Endothelial cell (in vitro differentiated cells): ENCODE measurements at regions not wholly inside any gene's neighbourhood (a gene's known extent, or its start where the extent isn't known, plus 50 kb on each side); places are given as distances from the start of the nearest gene placed in this dataset.
"Not testable (repeated sequence)": the region's sequence is repeated elsewhere in the genome, so short reads cannot be mapped to it uniquely, and the experiment has no call there.

Source experiments
- DNase-seq: peaks from one replicate; pipeline ENCODE4 v3.0.0; 2021; ENCODE audit warnings: low spot score
- H3K27ac Mint-ChIP-seq: one replicate; pipeline ENCODE4 v1.8.0; 2021; ENCODE audit warnings: mixed read lengths, inconsistent platforms; ENCODE audit not compliant: unreplicated experiment
- H3K27me3 Mint-ChIP-seq: one replicate; pipeline ENCODE4 v1.8.0; 2021; ENCODE audit warnings: mild to moderate bottlenecking, moderate library complexity, mixed read lengths, inconsistent platforms; ENCODE audit not compliant: unreplicated experiment
- H3K36me3 Mint-ChIP-seq: one replicate; pipeline ENCODE4 v1.8.0; 2021; ENCODE audit warnings: mild to moderate bottlenecking, low read depth, mixed read lengths, inconsistent platforms; ENCODE audit not compliant: unreplicated experiment
- H3K4me1 Mint-ChIP-seq: one replicate; pipeline ENCODE4 v1.8.0; 2021; ENCODE audit warnings: mild to moderate bottlenecking, mixed read lengths, inconsistent platforms; ENCODE audit not compliant: unreplicated experiment
- H3K4me3 Mint-ChIP-seq: one replicate; pipeline ENCODE4 v1.8.0; 2021; ENCODE audit warnings: mild to moderate bottlenecking, mixed read lengths, inconsistent platforms; ENCODE audit not compliant: unreplicated experiment
- H3K9me3 Mint-ChIP-seq: one replicate; pipeline ENCODE4 v1.8.0; 2021; ENCODE audit warnings: mixed read lengths, inconsistent platforms; ENCODE audit not compliant: unreplicated experiment
- TF ChIP-seq, protein P1 (sequence below): fragments of 200-600 bp; sonication (generic); IDR thresholded peaks from one replicate; pipeline ENCODE4 v1.5.0; 2021; ENCODE audit warnings: antibody characterized with exemption; ENCODE audit not compliant: unreplicated experiment

DNA sequence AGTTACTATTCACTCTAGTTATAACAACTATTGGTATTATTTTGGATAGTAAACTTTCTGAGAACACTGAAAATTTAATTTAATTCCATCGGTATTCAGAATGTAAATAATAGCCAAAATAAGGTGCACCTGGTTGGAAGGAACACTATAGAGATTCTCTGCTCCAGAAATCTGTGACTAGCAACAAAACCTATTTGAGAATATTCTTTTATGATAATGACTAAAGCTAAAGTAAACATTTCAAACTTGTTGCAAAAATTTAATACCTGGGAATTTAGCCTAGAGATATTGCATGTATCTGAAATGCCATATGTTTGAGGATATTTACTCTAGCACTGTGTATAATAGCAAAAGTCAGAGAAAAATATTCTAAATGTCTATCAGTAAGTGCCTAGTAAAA is 144.1 kb downstream of the PLK2 start:
- no peaks in the 10 kb centered on the region for H3K36me3 Mint-ChIP-seq
- no peak overlapping the region for H3K27ac Mint-ChIP-seq
- no peaks in the 10 kb centered on the region for H3K27me3 Mint-ChIP-seq
- no peak for DNase-seq
- H3K4me1 Mint-ChIP-seq: peaks cover 9% of the 10 kb centered on the region
- H3K9me3 Mint-ChIP-seq: no peaks in the 10 kb centered on the region
- H3K4me3 Mint-ChIP-seq: no peak overlapping the region
- TF ChIP-seq, protein P1, sequence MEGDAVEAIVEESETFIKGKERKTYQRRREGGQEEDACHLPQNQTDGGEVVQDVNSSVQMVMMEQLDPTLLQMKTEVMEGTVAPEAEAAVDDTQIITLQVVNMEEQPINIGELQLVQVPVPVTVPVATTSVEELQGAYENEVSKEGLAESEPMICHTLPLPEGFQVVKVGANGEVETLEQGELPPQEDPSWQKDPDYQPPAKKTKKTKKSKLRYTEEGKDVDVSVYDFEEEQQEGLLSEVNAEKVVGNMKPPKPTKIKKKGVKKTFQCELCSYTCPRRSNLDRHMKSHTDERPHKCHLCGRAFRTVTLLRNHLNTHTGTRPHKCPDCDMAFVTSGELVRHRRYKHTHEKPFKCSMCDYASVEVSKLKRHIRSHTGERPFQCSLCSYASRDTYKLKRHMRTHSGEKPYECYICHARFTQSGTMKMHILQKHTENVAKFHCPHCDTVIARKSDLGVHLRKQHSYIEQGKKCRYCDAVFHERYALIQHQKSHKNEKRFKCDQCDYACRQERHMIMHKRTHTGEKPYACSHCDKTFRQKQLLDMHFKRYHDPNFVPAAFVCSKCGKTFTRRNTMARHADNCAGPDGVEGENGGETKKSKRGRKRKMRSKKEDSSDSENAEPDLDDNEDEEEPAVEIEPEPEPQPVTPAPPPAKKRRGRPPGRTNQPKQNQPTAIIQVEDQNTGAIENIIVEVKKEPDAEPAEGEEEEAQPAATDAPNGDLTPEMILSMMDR: no peak

DNA sequence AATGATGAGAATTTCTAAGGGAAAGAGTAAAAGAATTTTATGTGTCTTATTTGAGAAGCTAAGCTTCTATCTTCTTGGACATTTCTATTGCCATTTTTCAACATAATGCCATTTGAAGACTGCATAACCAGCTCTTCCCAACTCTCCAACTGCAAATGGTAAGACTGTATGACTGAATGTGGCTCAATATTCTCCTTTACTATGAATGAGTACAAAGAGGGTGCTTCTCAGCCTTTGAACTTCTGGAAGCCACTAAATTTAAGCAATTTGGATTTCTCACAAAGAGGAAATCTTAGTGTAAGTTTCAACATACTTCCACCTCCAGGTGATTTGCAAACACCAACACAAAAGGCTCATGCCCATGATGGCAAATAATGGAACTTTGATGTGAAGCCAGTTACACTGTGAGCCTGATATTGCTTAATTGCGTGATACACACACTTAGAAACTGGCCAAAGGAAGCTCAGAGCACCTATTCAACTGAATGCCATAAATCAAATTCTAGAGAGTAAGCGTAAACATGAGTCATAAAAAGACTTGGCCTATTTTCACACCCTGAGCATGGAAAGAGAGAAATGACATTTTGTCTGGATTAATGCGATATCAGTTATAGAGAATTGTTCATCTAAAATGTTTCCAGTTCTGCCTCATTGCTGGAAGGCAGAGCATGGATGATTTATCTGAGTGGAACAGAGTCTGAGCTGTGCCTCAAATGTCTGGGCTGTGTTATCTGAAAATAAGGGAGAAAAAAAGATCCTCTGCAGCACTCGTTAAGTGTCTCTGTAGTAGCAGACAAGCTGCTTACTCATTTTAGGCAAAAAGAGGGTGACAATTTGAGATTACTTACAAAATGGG is 145.3 kb downstream of the PLK2 start:
- H3K4me1 Mint-ChIP-seq: peaks cover 7% of the 10 kb centered on the region
- H3K9me3 Mint-ChIP-seq: no peaks in the 10 kb centered on the region
- H3K36me3 Mint-ChIP-seq: peaks cover 4% of the 10 kb centered on the region
- H3K4me3 Mint-ChIP-seq: no peak overlapping the region
- DNase-seq: no peak
- TF ChIP-seq, protein P1: no peak
- H3K27ac Mint-ChIP-seq: no peak overlapping the region
- H3K27me3 Mint-ChIP-seq: no peaks in the 10 kb centered on the region

DNA sequence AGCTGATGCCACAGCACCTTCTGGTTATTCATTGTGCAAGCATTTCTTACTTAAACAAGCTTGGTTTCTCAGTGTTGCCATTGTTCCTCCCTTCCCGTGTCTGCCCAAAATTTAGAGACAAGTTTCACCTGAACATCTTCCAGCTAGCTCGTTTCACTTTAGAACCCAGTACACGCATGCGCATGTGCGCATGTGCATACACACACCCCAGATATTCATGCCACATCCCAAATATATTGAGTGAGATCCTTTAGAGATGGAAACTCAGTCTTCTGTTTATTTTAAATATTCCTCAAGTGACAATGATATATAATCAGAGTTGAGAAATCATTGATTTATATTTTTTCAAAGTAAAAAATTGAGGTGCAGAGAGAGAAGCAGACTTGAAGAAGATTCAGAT is 147.6 kb downstream of the PLK2 start:
- TF ChIP-seq, protein P1: no peak
- H3K27me3 Mint-ChIP-seq: no peaks in the 10 kb centered on the region
- H3K27ac Mint-ChIP-seq: no peak overlapping the region
- DNase-seq: no peak
- H3K4me3 Mint-ChIP-seq: no peak overlapping the region
- peaks cover 4% of the 10 kb centered on the region for H3K36me3 Mint-ChIP-seq
- H3K4me1 Mint-ChIP-seq: peaks cover 7% of the 10 kb centered on the region
- no peaks in the 10 kb centered on the region for H3K9me3 Mint-ChIP-seq

DNA sequence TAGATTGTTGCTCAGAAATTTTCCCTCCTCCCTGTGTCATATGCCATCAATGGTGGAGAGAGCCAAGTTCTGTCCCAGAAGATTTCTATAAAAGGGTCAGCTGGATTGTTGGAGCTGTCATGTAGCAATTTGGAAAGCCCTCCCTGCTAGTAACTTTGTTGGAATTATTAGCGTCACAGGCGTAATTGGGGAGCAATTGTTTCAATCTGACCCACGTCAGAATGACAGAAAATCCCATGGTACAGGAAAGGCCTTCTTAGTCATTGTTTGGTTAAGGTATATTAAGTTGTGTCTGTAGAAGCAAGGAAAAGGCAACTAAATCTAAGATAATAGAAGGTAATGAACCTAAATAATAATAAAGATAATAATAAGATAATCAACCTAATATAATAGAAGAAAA is 148.4 kb downstream of the PLK2 start:
- no peaks in the 10 kb centered on the region for H3K27me3 Mint-ChIP-seq
- H3K4me3 Mint-ChIP-seq: no peak overlapping the region
- TF ChIP-seq, protein P1: no peak
- H3K4me1 Mint-ChIP-seq: peaks cover under 1% of the 10 kb centered on the region
- H3K9me3 Mint-ChIP-seq: no peaks in the 10 kb centered on the region
- H3K36me3 Mint-ChIP-seq: peaks cover 4% of the 10 kb centered on the region
- DNase-seq: no peak
- no peak overlapping the region for H3K27ac Mint-ChIP-seq

DNA sequence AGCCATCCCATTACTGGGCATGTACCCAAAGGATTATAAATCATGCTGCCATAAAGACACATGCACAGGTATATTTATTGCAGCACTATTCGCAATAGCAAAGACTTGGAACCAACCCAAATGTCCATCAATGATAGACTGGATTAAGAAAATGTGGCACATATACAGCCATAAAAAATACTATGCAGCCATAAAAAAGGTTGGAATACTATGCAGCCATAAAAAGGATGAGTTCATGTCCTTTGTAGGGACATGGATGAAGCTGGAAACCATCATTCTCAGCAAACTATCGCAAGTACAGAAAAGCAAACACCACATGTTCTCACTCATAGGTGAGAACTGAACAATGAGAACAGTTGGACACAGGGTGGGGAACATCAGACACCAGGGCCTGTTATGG is 151.5 kb downstream of the PLK2 start:
- not testable (repeated sequence) for DNase-seq, H3K36me3 Mint-ChIP-seq, H3K4me3 Mint-ChIP-seq, H3K27ac Mint-ChIP-seq, H3K9me3 Mint-ChIP-seq, H3K27me3 Mint-ChIP-seq, H3K4me1 Mint-ChIP-seq
